Astrocyte (in vitro differentiated cells and primary cell): ENCODE measurements at regions not wholly inside any gene's neighbourhood (a gene's known extent, or its start where the extent isn't known, plus 50 kb on each side); places are given as distances from the start of the nearest gene placed in this dataset.
A peak's percentile ranks its signal among the peaks of the same experiment; 100 is the strongest.
"Not testable (repeated sequence)": the region's sequence is repeated elsewhere in the genome, so short reads cannot be mapped to it uniquely, and the experiment has no call there.

Experiments used
- DNase-seq: peaks from one replicate; pipeline ENCODE4 v3.0.0-alpha.2; 2010; ENCODE audit warnings: low read depth
- FAIRE-seq: peaks from 2 replicates; lab custom pipeline; 2011; peaks lifted over from hg19 to GRCh38; lab: Jason Lieb, UNC
- H2AFZ ChIP-seq: 2 replicates; pipeline ENCODE4 v1.6.0; 2012; ENCODE audit warnings: low read depth, low read length, inconsistent platforms
- H3K27ac ChIP-seq: 2 replicates; pipeline ENCODE4 v1.5.1; 2011; ENCODE audit warnings: low read depth, low read length, inconsistent platforms
- H3K27me3 ChIP-seq: 2 replicates; pipeline ENCODE4 v1.6.0; 2011; ENCODE audit warnings: low read length, inconsistent platforms; ENCODE audit not compliant: insufficient read depth
- H3K36me3 ChIP-seq: 2 replicates; pipeline ENCODE4 v1.5.1; 2011; ENCODE audit warnings: low read length, inconsistent platforms; ENCODE audit not compliant: insufficient read depth
- H3K4me1 ChIP-seq: 2 replicates; pipeline ENCODE4 v1.5.1; 2011; ENCODE audit warnings: low read length, inconsistent platforms; ENCODE audit not compliant: insufficient read depth
- H3K4me2 ChIP-seq: 2 replicates; pipeline ENCODE4 v1.6.0; 2012; ENCODE audit warnings: low read length, inconsistent platforms
- H3K4me3 ChIP-seq: 2 replicates; pipeline ENCODE4 v1.5.1; 2011; ENCODE audit warnings: low read depth, mild to moderate bottlenecking, low read length, inconsistent platforms; ENCODE audit not compliant: insufficient read depth
- H3K79me2 ChIP-seq: 2 replicates; pipeline ENCODE4 v1.6.0; 2012; ENCODE audit warnings: mild to moderate bottlenecking, low read length, inconsistent platforms; ENCODE audit not compliant: insufficient read depth
- H3K9ac ChIP-seq: 2 replicates; pipeline ENCODE4 v1.6.0; 2012; ENCODE audit warnings: mild to moderate bottlenecking, low read length, inconsistent platforms
- H3K9me3 ChIP-seq: 2 replicates; pipeline ENCODE4 v1.5.1; 2012; ENCODE audit warnings: low read depth, mild to moderate bottlenecking, low read length, inconsistent platforms; ENCODE audit not compliant: insufficient read depth
- H4K20me1 ChIP-seq: 2 replicates; pipeline ENCODE4 v1.6.0; 2012; ENCODE audit warnings: low read length, inconsistent platforms; ENCODE audit not compliant: insufficient read depth
- H3K27ac Mint-ChIP-seq: one replicate; pipeline ENCODE4 v1.8.0; 2021; ENCODE audit warnings: mild to moderate bottlenecking, mixed read lengths; ENCODE audit not compliant: unreplicated experiment
- H3K27me3 Mint-ChIP-seq: one replicate; pipeline ENCODE4 v1.8.0; 2021; ENCODE audit warnings: low read depth, mixed read lengths; ENCODE audit not compliant: unreplicated experiment
- H3K36me3 Mint-ChIP-seq: one replicate; pipeline ENCODE4 v1.8.0; 2021; ENCODE audit warnings: low read depth, mixed read lengths; ENCODE audit not compliant: unreplicated experiment
- H3K4me1 Mint-ChIP-seq: one replicate; pipeline ENCODE4 v1.8.0; 2021; ENCODE audit warnings: low read depth, mixed read lengths; ENCODE audit not compliant: unreplicated experiment
- H3K4me3 Mint-ChIP-seq: one replicate; pipeline ENCODE4 v1.8.0; 2021; ENCODE audit warnings: mild to moderate bottlenecking, moderate library complexity, mixed read lengths; ENCODE audit not compliant: unreplicated experiment
- H3K9me3 Mint-ChIP-seq: one replicate; pipeline ENCODE4 v1.8.0; 2021; ENCODE audit warnings: mild to moderate bottlenecking, mixed read lengths; ENCODE audit not compliant: unreplicated experiment
- CTCF ChIP-seq: IDR thresholded peaks from 2 replicates; pipeline ENCODE4 v1.5.1; 2011; ENCODE audit warnings: low read depth, mild to moderate bottlenecking, inconsistent platforms, low read length, moderate library complexity; ENCODE audit not compliant: insufficient read depth
- EZH2 ChIP-seq: IDR thresholded peaks from 2 replicates; pipeline ENCODE4 v1.6.1; 2012; ENCODE audit warnings: mild to moderate bottlenecking, low read length, inconsistent platforms; ENCODE audit not compliant: insufficient read depth

DNA sequence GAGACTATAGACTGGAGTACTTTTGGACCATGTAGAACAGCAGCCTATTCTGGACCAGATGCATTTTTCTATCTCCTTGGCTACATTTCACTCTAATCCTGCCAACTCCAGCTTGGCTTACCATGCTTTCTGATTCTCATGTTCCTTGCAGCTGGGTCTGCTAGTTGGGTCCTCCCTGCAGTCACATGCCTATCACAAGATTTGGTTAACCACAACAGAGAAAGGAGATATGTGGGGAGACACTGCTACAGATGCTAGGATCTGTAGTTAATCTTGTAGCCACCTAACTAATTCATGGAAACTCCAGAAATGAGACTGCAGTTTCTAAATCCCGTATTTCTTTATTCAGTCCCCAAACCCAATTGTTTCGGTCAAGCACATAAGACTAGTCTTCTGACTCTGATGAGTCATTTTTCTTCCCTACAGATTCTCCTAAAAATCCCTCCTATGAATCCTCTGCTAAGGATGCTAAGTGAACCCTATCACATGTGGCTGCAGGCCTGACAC is 410.6 kb downstream of the DAD1 start:
- Histone ChIP-seq H3K79me2 (no peaks in the 10 kb centered on the region), H3K36me3 (no peaks in the 10 kb centered on the region), H3K4me2 (no peak overlapping the region), H3K4me1 (no peaks in the 10 kb centered on the region), H3K9me3 (no peaks in the 10 kb centered on the region), H3K9ac (no peak overlapping the region), H2AFZ (no peak overlapping the region), H4K20me1 (no peaks in the 10 kb centered on the region), H3K27me3 (no peaks in the 10 kb centered on the region), H3K27ac (no peak overlapping the region), H3K4me3 (no peak overlapping the region)
- H3K27ac Mint-ChIP-seq: peak overlapping the region; percentile 70
- TF ChIP-seq CTCF (no peak), EZH2 (no peak)
- no peaks in the 10 kb centered on the region for H3K36me3 Mint-ChIP-seq
- H3K9me3 Mint-ChIP-seq: no peaks in the 10 kb centered on the region
- no peaks in the 10 kb centered on the region for H3K27me3 Mint-ChIP-seq
- peaks cover 23% of the 10 kb centered on the region for H3K4me1 Mint-ChIP-seq
- no peak overlapping the region for H3K4me3 Mint-ChIP-seq
- no peak for FAIRE-seq
- DNase-seq: no peak

DNA sequence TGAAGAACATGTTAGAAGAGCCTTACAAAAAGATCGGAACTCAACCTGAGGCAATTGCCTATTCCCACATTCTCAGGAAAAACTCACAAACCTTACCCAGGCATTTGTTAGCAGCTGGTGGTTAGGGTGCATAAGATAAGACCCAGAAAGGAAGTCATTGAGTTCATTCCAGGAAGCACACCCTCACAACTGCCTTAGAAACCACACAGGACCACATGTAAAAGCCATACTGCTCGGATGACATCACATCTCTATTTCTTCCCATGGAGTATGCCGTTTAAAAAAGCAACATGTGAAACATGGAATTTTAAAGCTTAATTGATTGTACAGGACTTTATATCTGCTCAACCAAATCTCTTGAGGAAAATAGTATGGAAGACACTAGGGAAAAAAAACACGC is 411.2 kb downstream of the DAD1 start:
- no peak overlapping the region for H3K9ac ChIP-seq
- Mint-ChIP-seq H3K36me3 (no peaks in the 10 kb centered on the region), H3K4me1 (peaks cover 23% of the 10 kb centered on the region), H3K9me3 (no peaks in the 10 kb centered on the region), H3K27me3 (no peaks in the 10 kb centered on the region), H3K27ac (peak overlapping the region; percentile 59), H3K4me3 (no peak overlapping the region)
- no peak overlapping the region for H2AFZ ChIP-seq
- DNase-seq (peak; percentile 13), FAIRE-seq (no peak)
- H4K20me1 ChIP-seq: no peaks in the 10 kb centered on the region
- H3K4me3 ChIP-seq: no peak overlapping the region
- H3K4me1 ChIP-seq: no peaks in the 10 kb centered on the region
- H3K9me3 ChIP-seq: no peaks in the 10 kb centered on the region
- H3K79me2 ChIP-seq: no peaks in the 10 kb centered on the region
- no peak overlapping the region for H3K27ac ChIP-seq
- H3K36me3 ChIP-seq: no peaks in the 10 kb centered on the region
- H3K4me2 ChIP-seq: no peak overlapping the region
- no peaks in the 10 kb centered on the region for H3K27me3 ChIP-seq
- no peak for TF ChIP-seq CTCF
- TF ChIP-seq EZH2: no peak

GRCh38 chr14:22176957-22177356 is 412.1 kb downstream of the DAD1 start:
- Mint-ChIP-seq H3K27me3 (no peaks in the 10 kb centered on the region), H3K9me3 (no peaks in the 10 kb centered on the region), H3K36me3 (no peaks in the 10 kb centered on the region), H3K27ac (no peak overlapping the region), H3K4me3 (no peak overlapping the region), H3K4me1 (peaks cover 23% of the 10 kb centered on the region)
- Histone ChIP-seq H3K9ac (no peak overlapping the region), H3K27me3 (no peaks in the 10 kb centered on the region), H3K27ac (no peak overlapping the region), H3K9me3 (no peaks in the 10 kb centered on the region), H3K4me3 (no peak overlapping the region), H3K36me3 (no peaks in the 10 kb centered on the region), H3K79me2 (no peaks in the 10 kb centered on the region), H3K4me2 (no peak overlapping the region), H4K20me1 (no peaks in the 10 kb centered on the region), H3K4me1 (no peaks in the 10 kb centered on the region), H2AFZ (no peak overlapping the region)
- DNase-seq (no peak), FAIRE-seq (no peak)
- TF ChIP-seq EZH2 (no peak), CTCF (no peak)

DNA sequence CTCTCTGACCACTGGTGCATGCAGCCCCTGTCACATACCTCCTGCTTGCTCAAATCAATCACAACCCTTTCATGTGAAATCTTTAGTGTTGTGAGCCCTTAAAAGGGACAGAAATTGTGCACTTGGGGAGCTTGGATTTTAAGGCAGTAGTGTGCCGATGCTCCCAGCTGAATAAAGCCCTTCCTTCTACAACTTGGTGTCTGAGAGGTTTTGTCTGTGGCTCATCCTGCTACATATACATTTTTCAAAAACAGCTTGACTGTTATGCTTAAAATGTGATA is 413.8 kb downstream of the DAD1 start:
- not testable (repeated sequence) for FAIRE-seq, H3K36me3 Mint-ChIP-seq, H3K4me3 ChIP-seq, DNase-seq, H3K4me2 ChIP-seq, H3K9ac ChIP-seq, H3K36me3 ChIP-seq, H3K27me3 Mint-ChIP-seq, H3K27me3 ChIP-seq, H3K9me3 ChIP-seq, H3K9me3 Mint-ChIP-seq, H3K4me1 ChIP-seq, H4K20me1 ChIP-seq, H2AFZ ChIP-seq, H3K79me2 ChIP-seq, H3K27ac ChIP-seq, H3K4me3 Mint-ChIP-seq
- Mint-ChIP-seq H3K4me1 (peaks cover 23% of the 10 kb centered on the region), H3K27ac (peak overlapping the region; percentile 31)
